ENCODE measurements at regions not wholly inside any gene's neighbourhood (a gene's known extent, or its start where the extent isn't known, plus 50 kb on each side); places are given as distances from the start of the nearest gene placed in this dataset.

GRCh38 chr3:25355034-25355885 is 72.8 kb upstream of the RARB start:
- Mint-ChIP-seq H3K4me3 (peak overlapping the region; percentile 73; the same call in 1 of the 2 replicates), H3K9me3 (peaks cover 12% of the 10 kb centered on the region), H3K27ac (no peak overlapping the region; the same call in 1 of the 2 replicates), H3K36me3 (ENCODE audit: low read depth) (no peaks in the 10 kb centered on the region), H3K27me3 (ENCODE audit: insufficient read depth) (no peaks in the 10 kb centered on the region), H3K4me1 (ENCODE audit: low read depth) (peaks cover 19% of the 10 kb centered on the region; the same call in 1 of the 2 replicates)
- DNase-seq = no peak
- TF ChIP-seq CTCF (IDR thresholded peaks at IDR 0.05) = no peak

- no peaks in the 10 kb centered on the region for H3K27me3 Mint-ChIP-seq (ENCODE audit: insufficient read depth)
- peaks cover 12% of the 10 kb centered on the region for H3K9me3 Mint-ChIP-seq
- no peak overlapping the region for H3K27ac Mint-ChIP-seq
- DNase-seq = no peak
- H3K4me3 Mint-ChIP-seq = peak overlapping the region; percentile 73; the same call in 1 of the 2 replicates
- no peak for TF ChIP-seq CTCF (IDR thresholded peaks at IDR 0.05)
- H3K4me1 Mint-ChIP-seq (ENCODE audit: low read depth) = peaks cover 19% of the 10 kb centered on the region; the same call in 1 of the 2 replicates
- no peaks in the 10 kb centered on the region for H3K36me3 Mint-ChIP-seq (ENCODE audit: low read depth)
Measured at GRCh38 chr3:25355998-25356397, 72.1 kb upstream of the RARB start.

GRCh38 chr3:25362118-25362517 is 65.9 kb upstream of the RARB start:
- Mint-ChIP-seq H3K27ac (no peak overlapping the region), H3K4me3 (no peak overlapping the region), H3K27me3 (ENCODE audit: insufficient read depth) (no peaks in the 10 kb centered on the region), H3K4me1 (ENCODE audit: low read depth) (no peaks in the 10 kb centered on the region), H3K9me3 (peaks cover 15% of the 10 kb centered on the region), H3K36me3 (ENCODE audit: low read depth) (no peaks in the 10 kb centered on the region)
- no peak for DNase-seq
- TF ChIP-seq CTCF (IDR thresholded peaks at IDR 0.05) = no peak

- Mint-ChIP-seq H3K36me3 (ENCODE audit: low read depth) (no peaks in the 10 kb centered on the region), H3K27me3 (ENCODE audit: insufficient read depth) (no peaks in the 10 kb centered on the region; the same call in 1 of the 2 replicates), H3K4me3 (no peak overlapping the region), H3K9me3 (peaks cover 9% of the 10 kb centered on the region), H3K27ac (no peak overlapping the region), H3K4me1 (ENCODE audit: low read depth) (no peaks in the 10 kb centered on the region)
- no peak for DNase-seq
- no peak for TF ChIP-seq CTCF (IDR thresholded peaks at IDR 0.05)
Measured at GRCh38 chr3:25365636-25366035, 62.4 kb upstream of the RARB start.

GRCh38 chr3:25367025-25367424 is 61.0 kb upstream of the RARB start:
- Mint-ChIP-seq H3K36me3 (ENCODE audit: low read depth) (no peaks in the 10 kb centered on the region), H3K4me1 (ENCODE audit: low read depth) (no peaks in the 10 kb centered on the region), H3K9me3 (peaks cover 12% of the 10 kb centered on the region), H3K4me3 (no peak overlapping the region), H3K27me3 (ENCODE audit: insufficient read depth) (no peaks in the 10 kb centered on the region; the same call in 1 of the 2 replicates), H3K27ac (no peak overlapping the region)
- no peak for DNase-seq
- no peak for TF ChIP-seq CTCF (IDR thresholded peaks at IDR 0.05)

All from HFFc6 (cell line).